ENCODE measurements at regions not wholly inside any gene's neighbourhood (a gene's known extent, or its start where the extent isn't known, plus 50 kb on each side); places are given as distances from the start of the nearest gene placed in this dataset.

DNA sequence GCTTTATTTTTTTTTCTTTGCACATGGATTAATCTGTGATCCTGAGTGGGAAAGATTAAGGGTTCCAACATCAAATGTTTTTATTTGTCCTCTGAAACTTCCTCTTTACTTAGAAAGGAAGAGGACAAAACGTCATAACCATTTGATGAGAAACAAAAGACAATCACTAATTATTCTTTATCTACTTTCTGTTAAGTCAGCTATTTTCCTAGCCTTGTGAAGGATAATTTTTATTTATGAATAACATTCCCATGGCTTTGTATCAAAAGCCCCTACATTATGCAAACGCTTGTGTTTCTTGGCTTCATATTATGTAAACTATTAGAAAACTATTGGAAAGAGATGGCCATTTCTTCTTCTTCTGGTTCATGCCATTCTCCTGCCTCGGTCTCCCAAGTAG, 677.6 kb downstream of the CDY2B start:
- H3K36me3 ChIP-seq (ENCODE audit: control insufficient read depth in 2 of 2, extremely low read depth in 1 of 2, insufficient read depth in 2 of 2, low read length in 2 of 2): no peaks in the 10 kb centered on the region

More for the DNA sequence above, 677.6 kb downstream of the CDY2B start:
- Histone ChIP-seq H3K9me1 (replicated peaks; ENCODE audit: control insufficient read depth, extremely low read depth, insufficient read depth, low read length) (no peaks in the 10 kb centered on the region), H4K20me1 (replicated peaks; ENCODE audit: control insufficient read depth, extremely low read depth, insufficient read depth, low read length) (no peaks in the 10 kb centered on the region), H3K27me3 (ENCODE audit: control insufficient read depth in 2 of 2, insufficient read depth in 2 of 2, low read length in 2 of 2) (no peaks in the 10 kb centered on the region), H3K27ac (ENCODE audit: insufficient read depth, low read depth, low read length) (no peak overlapping the region), H3K4me2 (ENCODE audit: insufficient read depth, low read length) (no peak overlapping the region), H3K9ac (replicated peaks; ENCODE audit: extremely low read depth, insufficient read depth, low read length) (no peak overlapping the region), H3K79me2 (ENCODE audit: control insufficient read depth, insufficient read depth, low read length) (no peaks in the 10 kb centered on the region), H3K4me3 (replicated peaks in 1 of 3; ENCODE audit: insufficient read depth in 1 of 3, low read depth in 1 of 3, low read length in 3 of 3) (no peak overlapping the region), H3K9me3 (replicated peaks; ENCODE audit: control insufficient read depth, insufficient read depth, low read length) (no peaks in the 10 kb centered on the region), H3K4me1 (ENCODE audit: control insufficient read depth, extremely low read depth, insufficient read depth, low read length) (no peaks in the 10 kb centered on the region), H2AFZ (ENCODE audit: low read depth, low read length) (no peak overlapping the region)
- BruUV-seq (replicated peaks): no TSS peak
- TF ChIP-seq JUN (IDR thresholded peaks at IDR 0.05; ENCODE audit: borderline replicate concordance, insufficient read depth, insufficient read length, low read depth) (no peak), EZH2 (IDR thresholded peaks at IDR 0.05; ENCODE audit: borderline replicate concordance, low read depth, low read length, severe bottlenecking) (no peak), FOS (IDR thresholded peaks at IDR 0.05; ENCODE audit: borderline replicate concordance, insufficient read depth, low read length) (no peak), GATA2 (IDR thresholded peaks at IDR 0.05; ENCODE audit: insufficient read depth, insufficient read length, low read depth, low read length) (no peak), CTCF (IDR thresholded peaks at IDR 0.05; ENCODE audit: extremely low read depth in 1 of 2, insufficient read depth in 1 of 2, low read depth in 1 of 2, low read length in 2 of 2) (no peak), POLR2AphosphoS5 (IDR thresholded peaks at IDR 0.05; ENCODE audit: insufficient read depth, low read depth, low read length) (no peak), POLR2A (IDR thresholded peaks at IDR 0.05; ENCODE audit: low read depth, low read length) (no peak), MYC (IDR thresholded peaks at IDR 0.05; ENCODE audit: low read depth, low read length) (no peak)
- TF ChIP-seq, protein P1, sequence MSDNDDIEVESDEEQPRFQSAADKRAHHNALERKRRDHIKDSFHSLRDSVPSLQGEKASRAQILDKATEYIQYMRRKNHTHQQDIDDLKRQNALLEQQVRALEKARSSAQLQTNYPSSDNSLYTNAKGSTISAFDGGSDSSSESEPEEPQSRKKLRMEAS (IDR thresholded peaks at IDR 0.05; ENCODE audit: insufficient read depth, insufficient read length): no peak
- FAIRE-seq: no peak
- dilution Hi-C loops (cut with MboI; ENCODE audit: extremely low pct_ligation_motif_present, low sequenced_read_pairs): no loop called here
- ChIA-PET CTCF (no interaction called here), POLR2A (no interaction called here)
- DNase-seq (ENCODE audit: low read depth, low spot score): no peak
- intact Hi-C loops (cut with micrococcal nuclease): no loop called here
